ENCODE measurements at regions not wholly inside any gene's neighbourhood (a gene's known extent, or its start where the extent isn't known, plus 50 kb on each side); places are given as distances from the start of the nearest gene placed in this dataset.

GRCh38 chrX:129092757-129093156, 430.5 kb downstream of the SMARCA1 start:
- no peak for TF ChIP-seq CTCF (IDR thresholded peaks at IDR 0.05)
- no peak for TF ChIP-seq POLR2A (IDR thresholded peaks at IDR 0.05)

All from prostate gland (tissue), 2 donors.